GM12878 (cell line): ENCODE measurements at regions not wholly inside any gene's neighbourhood (a gene's known extent, or its start where the extent isn't known, plus 50 kb on each side); places are given as distances from the start of the nearest gene placed in this dataset.

ENCODE experiments used
- ATAC-seq: fragments of 200-7000 bp; cut with Tn5 transposase; 3 replicates; pipeline ENCODE4 v1.9.1; 2020; ENCODE audit warnings: mild to moderate bottlenecking, moderate library complexity
- BruUV-seq: library from RNA; stranded (reverse); fragments of 400-500 nt; replicated peaks from 2 replicates; lab custom pipeline; 2021; lab: Mats Ljungman, UMichigan
- CTCF ChIA-PET: fragments of 300-600 bp; sonication (Branson Sonifier 250); formaldehyde crosslinking; extraction: SDS; loops from one replicate; lab custom pipeline; 2021; ENCODE audit warnings: inconsistent platforms; lab: Yijun Ruan, JAX
- POLR2A ChIA-PET: fragments of 350-600 bp; formaldehyde crosslinking; extraction: SDS; loops from one replicate; lab custom pipeline; 2021; ENCODE audit warnings: inconsistent platforms; lab: Charles Lee
- RAD21 ChIA-PET: fragments of 300-600 bp; sonication (Branson Sonifier 250); formaldehyde crosslinking; loops from one replicate; lab custom pipeline; 2023; ENCODE audit warnings: antibody characterized with exemption; ENCODE audit not compliant: unreplicated experiment; lab: Charles Lee
- SMC1A ChIA-PET: fragments of 300-600 bp; sonication (Branson Sonifier 250); formaldehyde crosslinking; loops from one replicate; lab custom pipeline; 2023; ENCODE audit not compliant: unreplicated experiment, uncharacterized antibody; lab: Charles Lee
- DNase-seq: peaks from one replicate; pipeline ENCODE4 v3.0.0-alpha.2; 2011; ENCODE audit warnings: low read depth, low spot score
- FAIRE-seq: peaks from 3 replicates; lab custom pipeline; 2011; peaks lifted over from hg19 to GRCh38; lab: Jason Lieb, UNC
- H2AFZ ChIP-seq: 2 replicates; pipeline ENCODE4 v1.6.0; 2011; ENCODE audit warnings: low read depth, low read length, control low read depth; ENCODE audit not compliant: control insufficient read depth
- H3K27ac ChIP-seq: 2 replicates; pipeline ENCODE4 v1.5.1; 2011; ENCODE audit warnings: control low read depth; ENCODE audit not compliant: control insufficient read depth, insufficient read depth
- H3K27me3 ChIP-seq, 2 experiments: replicated peaks in 1 of 2; 2 replicates each; pipeline versions ENCODE4 v1.6.0 to v1.6.1; 2011; ENCODE audit warnings: low read length in 1 of 2; ENCODE audit not compliant: control insufficient read depth in 2 of 2, insufficient read depth in 2 of 2
- H3K36me3 ChIP-seq, 2 experiments: 2 replicates each; pipeline ENCODE4 v1.5.1; 2011; ENCODE audit warnings: low read length in 1 of 2; ENCODE audit not compliant: control insufficient read depth in 2 of 2, insufficient read depth in 2 of 2
- H3K4me1 ChIP-seq: 2 replicates; pipeline ENCODE4 v1.6.1; 2011; ENCODE audit warnings: mild to moderate bottlenecking, low read length, moderate library complexity, mixed read lengths; ENCODE audit not compliant: control insufficient read depth, insufficient read depth
- H3K4me2 ChIP-seq: 2 replicates; pipeline ENCODE4 v1.6.0; 2011; ENCODE audit warnings: control low read depth; ENCODE audit not compliant: control insufficient read depth, insufficient read depth
- H3K4me3 ChIP-seq: fragments of 200-600 bp; sonication (generic); 2 replicates; pipeline ENCODE4 v1.5.1; 2016
- H3K79me2 ChIP-seq: 2 replicates; pipeline ENCODE4 v1.6.0; 2011; ENCODE audit warnings: low read length; ENCODE audit not compliant: control insufficient read depth, insufficient read depth
- H3K9ac ChIP-seq: 2 replicates; pipeline ENCODE4 v1.8.0; 2011; ENCODE audit warnings: low read length, control low read depth, mixed read lengths; ENCODE audit not compliant: control insufficient read depth, insufficient read depth
- H3K9me3 ChIP-seq: replicated peaks from 3 replicates; pipeline ENCODE4 v1.5.1; 2011; ENCODE audit warnings: mild to moderate bottlenecking, low read length; ENCODE audit not compliant: control insufficient read depth, insufficient read depth
- H4K20me1 ChIP-seq: 2 replicates; pipeline ENCODE4 v1.6.0; 2011; ENCODE audit not compliant: control insufficient read depth, insufficient read depth
- ASH2L ChIP-seq: fragments of 300-600, 200-600 bp; sonication (generic); IDR thresholded peaks from 2 replicates; pipeline ENCODE4 v1.6.1; 2017; ENCODE audit warnings: low read depth, mild to moderate bottlenecking, borderline replicate concordance
- ATF7 ChIP-seq: fragments of 450-650 bp; IDR thresholded peaks from 2 replicates; pipeline ENCODE4 v1.6.1; 2016; ENCODE audit warnings: low read depth, mild to moderate bottlenecking
- BRCA1 ChIP-seq: IDR thresholded peaks from 2 replicates; pipeline ENCODE4 v1.6.1; 2011; ENCODE audit warnings: low read depth, low read length, improper control_type of control experiment
- CBX3 ChIP-seq: fragments of 200-600 bp; sonication (generic); IDR thresholded peaks from 2 replicates; pipeline ENCODE4 v1.6.1; 2016; ENCODE audit warnings: low read depth, borderline replicate concordance
- CHD4 ChIP-seq: fragments of 200-600 bp; sonication (generic); IDR thresholded peaks from 2 replicates; pipeline ENCODE4 v1.6.1; 2016; ENCODE audit warnings: mild to moderate bottlenecking
- SMAD5 ChIP-seq: IDR thresholded peaks from 2 replicates; pipeline ENCODE4 v1.6.1; 2016; ENCODE audit warnings: antibody characterized with exemption, low read depth
- STAT3 ChIP-seq: IDR thresholded peaks from 2 replicates; pipeline ENCODE4 v1.6.1; 2011; ENCODE audit warnings: low read depth, low read length, improper control_type of control experiment
- ZNF217 ChIP-seq: fragments of 450-650 bp; IDR thresholded peaks from 2 replicates; pipeline ENCODE4 v1.6.1; 2017; ENCODE audit warnings: antibody characterized with exemption, mild to moderate bottlenecking
- WGBS: methylation state at CpG from one replicate; pipeline ENCODE4 v1.1.6; 2016; ENCODE audit warnings: low lambda C conversion rate; ENCODE audit not compliant: insufficient replicate concordance, insufficient coverage; ENCODE audit errors: missing lambda C conversion rate; 5-methylcytosine and 5-hydroxymethylcytosine counted together
- in situ Hi-C: fragments of 300-500 bp; cut with MboI; formaldehyde crosslinking; loops from 9 replicates; pipeline ENCODE4 v1.14.3; 2018; ENCODE audit warnings: mixed read lengths
- intact Hi-C: fragments of 100-400 bp; cut with micrococcal nuclease; formaldehyde crosslinking; loops from one replicate; pipeline ENCODE4 v1.14.2; 2022; ENCODE audit not compliant: unreplicated experiment
- TF ChIP-seq, protein P1 (sequence below): fragments of 450-650 bp; IDR thresholded peaks from 2 replicates; pipeline ENCODE4 v1.6.1; 2016; ENCODE audit warnings: mild to moderate bottlenecking, moderate library complexity, borderline replicate concordance
- TF ChIP-seq, protein P2 (sequence below): fragments of 450-650 bp; IDR thresholded peaks from 2 replicates; pipeline ENCODE4 v1.6.1; 2018; ENCODE audit warnings: borderline replicate concordance, mild to moderate bottlenecking; ENCODE audit not compliant: partially characterized antibody
- TF ChIP-seq, protein P3 (sequence below): IDR thresholded peaks from 2 replicates; pipeline ENCODE4 v1.6.1; 2012; ENCODE audit warnings: improper control_type of control experiment, low read depth, low read length; ENCODE audit not compliant: insufficient replicate concordance

DNA sequence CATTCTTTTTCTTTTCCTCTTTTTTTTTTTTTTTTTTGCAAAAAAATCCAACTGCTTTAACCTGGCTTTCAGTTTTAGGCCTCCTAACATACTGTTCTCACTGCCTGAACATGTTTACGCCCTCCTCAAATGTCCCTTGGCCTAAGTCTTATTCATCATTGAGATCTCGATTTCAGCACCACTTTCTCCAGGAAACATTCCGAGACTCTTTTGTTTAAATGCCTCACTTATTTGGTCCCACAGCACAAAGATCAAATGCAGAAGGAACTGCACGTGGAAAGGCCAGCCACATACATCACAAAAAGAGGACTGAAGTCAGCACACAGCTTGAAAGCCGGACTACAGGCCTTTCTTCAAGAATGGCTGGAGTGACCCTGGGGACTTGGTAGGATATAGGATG, 79.2 kb upstream of the POMP start (continued):
- TF ChIP-seq, protein P1, sequence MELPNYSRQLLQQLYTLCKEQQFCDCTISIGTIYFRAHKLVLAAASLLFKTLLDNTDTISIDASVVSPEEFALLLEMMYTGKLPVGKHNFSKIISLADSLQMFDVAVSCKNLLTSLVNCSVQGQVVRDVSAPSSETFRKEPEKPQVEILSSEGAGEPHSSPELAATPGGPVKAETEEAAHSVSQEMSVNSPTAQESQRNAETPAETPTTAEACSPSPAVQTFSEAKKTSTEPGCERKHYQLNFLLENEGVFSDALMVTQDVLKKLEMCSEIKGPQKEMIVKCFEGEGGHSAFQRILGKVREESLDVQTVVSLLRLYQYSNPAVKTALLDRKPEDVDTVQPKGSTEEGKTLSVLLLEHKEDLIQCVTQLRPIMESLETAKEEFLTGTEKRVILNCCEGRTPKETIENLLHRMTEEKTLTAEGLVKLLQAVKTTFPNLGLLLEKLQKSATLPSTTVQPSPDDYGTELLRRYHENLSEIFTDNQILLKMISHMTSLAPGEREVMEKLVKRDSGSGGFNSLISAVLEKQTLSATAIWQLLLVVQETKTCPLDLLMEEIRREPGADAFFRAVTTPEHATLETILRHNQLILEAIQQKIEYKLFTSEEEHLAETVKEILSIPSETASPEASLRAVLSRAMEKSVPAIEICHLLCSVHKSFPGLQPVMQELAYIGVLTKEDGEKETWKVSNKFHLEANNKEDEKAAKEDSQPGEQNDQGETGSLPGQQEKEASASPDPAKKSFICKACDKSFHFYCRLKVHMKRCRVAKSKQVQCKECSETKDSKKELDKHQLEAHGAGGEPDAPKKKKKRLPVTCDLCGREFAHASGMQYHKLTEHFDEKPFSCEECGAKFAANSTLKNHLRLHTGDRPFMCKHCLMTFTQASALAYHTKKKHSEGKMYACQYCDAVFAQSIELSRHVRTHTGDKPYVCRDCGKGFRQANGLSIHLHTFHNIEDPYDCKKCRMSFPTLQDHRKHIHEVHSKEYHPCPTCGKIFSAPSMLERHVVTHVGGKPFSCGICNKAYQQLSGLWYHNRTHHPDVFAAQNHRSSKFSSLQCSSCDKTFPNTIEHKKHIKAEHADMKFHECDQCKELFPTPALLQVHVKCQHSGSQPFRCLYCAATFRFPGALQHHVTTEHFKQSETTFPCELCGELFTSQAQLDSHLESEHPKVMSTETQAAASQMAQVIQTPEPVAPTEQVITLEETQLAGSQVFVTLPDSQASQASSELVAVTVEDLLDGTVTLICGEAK: no peak
- TF ChIP-seq BRCA1 (no peak), CBX3 (no peak), CHD4 (no peak), ATF7 (no peak)
- TF ChIP-seq, all 136 proteins: peak for 0

DNA sequence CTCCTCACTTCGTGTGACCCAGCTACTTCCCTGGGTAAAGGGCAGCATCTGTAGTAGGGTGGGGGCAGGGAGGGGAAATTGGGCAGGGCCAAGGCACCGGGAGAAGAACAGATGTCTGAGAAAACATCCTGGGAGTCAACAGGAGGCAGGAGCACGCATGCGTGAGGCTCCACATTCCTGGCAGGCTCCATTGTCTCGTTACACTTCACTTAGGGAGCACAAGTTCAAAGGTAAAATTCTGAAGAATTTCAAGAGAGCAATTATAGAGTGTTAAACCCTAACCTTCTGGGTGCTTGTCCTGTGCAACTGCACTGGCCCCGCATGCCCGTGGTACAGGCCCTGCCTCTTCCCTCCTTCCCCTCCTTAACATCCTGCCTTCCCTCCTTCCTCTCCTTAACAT, 79.6 kb upstream of the POMP start:
- in situ Hi-C loops (no loop called here), intact Hi-C loops (no loop called here)
- no peak for TF ChIP-seq ZNF217
- no peak for TF ChIP-seq ASH2L
- TF ChIP-seq, protein P2, sequence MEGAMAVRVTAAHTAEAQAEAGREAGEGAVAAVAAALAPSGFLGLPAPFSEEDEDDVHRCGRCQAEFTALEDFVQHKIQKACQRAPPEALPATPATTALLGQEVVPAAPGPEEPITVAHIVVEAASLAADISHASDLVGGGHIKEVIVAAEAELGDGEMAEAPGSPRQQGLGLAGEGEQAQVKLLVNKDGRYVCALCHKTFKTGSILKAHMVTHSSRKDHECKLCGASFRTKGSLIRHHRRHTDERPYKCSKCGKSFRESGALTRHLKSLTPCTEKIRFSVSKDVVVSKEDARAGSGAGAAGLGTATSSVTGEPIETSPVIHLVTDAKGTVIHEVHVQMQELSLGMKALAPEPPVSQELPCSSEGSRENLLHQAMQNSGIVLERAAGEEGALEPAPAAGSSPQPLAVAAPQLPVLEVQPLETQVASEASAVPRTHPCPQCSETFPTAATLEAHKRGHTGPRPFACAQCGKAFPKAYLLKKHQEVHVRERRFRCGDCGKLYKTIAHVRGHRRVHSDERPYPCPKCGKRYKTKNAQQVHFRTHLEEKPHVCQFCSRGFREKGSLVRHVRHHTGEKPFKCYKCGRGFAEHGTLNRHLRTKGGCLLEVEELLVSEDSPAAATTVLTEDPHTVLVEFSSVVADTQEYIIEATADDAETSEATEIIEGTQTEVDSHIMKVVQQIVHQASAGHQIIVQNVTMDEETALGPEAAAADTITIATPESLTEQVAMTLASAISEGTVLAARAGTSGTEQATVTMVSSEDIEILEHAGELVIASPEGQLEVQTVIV: no peak
- no peak for TF ChIP-seq SMAD5
- TF ChIP-seq, protein P3, sequence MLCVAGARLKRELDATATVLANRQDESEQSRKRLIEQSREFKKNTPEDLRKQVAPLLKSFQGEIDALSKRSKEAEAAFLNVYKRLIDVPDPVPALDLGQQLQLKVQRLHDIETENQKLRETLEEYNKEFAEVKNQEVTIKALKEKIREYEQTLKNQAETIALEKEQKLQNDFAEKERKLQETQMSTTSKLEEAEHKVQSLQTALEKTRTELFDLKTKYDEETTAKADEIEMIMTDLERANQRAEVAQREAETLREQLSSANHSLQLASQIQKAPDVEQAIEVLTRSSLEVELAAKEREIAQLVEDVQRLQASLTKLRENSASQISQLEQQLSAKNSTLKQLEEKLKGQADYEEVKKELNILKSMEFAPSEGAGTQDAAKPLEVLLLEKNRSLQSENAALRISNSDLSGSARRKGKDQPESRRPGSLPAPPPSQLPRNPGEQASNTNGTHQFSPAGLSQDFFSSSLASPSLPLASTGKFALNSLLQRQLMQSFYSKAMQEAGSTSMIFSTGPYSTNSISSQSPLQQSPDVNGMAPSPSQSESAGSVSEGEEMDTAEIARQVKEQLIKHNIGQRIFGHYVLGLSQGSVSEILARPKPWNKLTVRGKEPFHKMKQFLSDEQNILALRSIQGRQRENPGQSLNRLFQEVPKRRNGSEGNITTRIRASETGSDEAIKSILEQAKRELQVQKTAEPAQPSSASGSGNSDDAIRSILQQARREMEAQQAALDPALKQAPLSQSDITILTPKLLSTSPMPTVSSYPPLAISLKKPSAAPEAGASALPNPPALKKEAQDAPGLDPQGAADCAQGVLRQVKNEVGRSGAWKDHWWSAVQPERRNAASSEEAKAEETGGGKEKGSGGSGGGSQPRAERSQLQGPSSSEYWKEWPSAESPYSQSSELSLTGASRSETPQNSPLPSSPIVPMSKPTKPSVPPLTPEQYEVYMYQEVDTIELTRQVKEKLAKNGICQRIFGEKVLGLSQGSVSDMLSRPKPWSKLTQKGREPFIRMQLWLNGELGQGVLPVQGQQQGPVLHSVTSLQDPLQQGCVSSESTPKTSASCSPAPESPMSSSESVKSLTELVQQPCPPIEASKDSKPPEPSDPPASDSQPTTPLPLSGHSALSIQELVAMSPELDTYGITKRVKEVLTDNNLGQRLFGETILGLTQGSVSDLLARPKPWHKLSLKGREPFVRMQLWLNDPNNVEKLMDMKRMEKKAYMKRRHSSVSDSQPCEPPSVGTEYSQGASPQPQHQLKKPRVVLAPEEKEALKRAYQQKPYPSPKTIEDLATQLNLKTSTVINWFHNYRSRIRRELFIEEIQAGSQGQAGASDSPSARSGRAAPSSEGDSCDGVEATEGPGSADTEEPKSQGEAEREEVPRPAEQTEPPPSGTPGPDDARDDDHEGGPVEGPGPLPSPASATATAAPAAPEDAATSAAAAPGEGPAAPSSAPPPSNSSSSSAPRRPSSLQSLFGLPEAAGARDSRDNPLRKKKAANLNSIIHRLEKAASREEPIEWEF: no peak
- no peak for TF ChIP-seq STAT3
- Histone ChIP-seq H3K4me3 (no peak overlapping the region), H3K9ac (no peak overlapping the region), H3K36me3 (no peaks in the 10 kb centered on the region), H2AFZ (no peak overlapping the region), H3K9me3 (no peaks in the 10 kb centered on the region; the same call in 2 of the 3 replicates), H3K4me1 (peaks cover 8% of the 10 kb centered on the region; the same call in 1 of the 2 replicates), H3K79me2 (no peaks in the 10 kb centered on the region), H3K27ac (no peak overlapping the region), H4K20me1 (no peaks in the 10 kb centered on the region), H3K4me2 (no peak overlapping the region), H3K27me3 (no peaks in the 10 kb centered on the region)
- no peak for DNase-seq
- BruUV-seq: no TSS peak
- no peak for ATAC-seq
- RAD21 ChIA-PET: no interaction called here
- SMC1A ChIA-PET: no interaction called here
- 57% methylated on average over 7 of the region's 7 CpGs for WGBS
- CTCF ChIA-PET: no interaction called here
- no peak for FAIRE-seq
- POLR2A ChIA-PET: interaction anchor here (0.5 kb wide), 1 partner anchor 12 kb away, joined by 3 read pairs; no protein-coding TSS in a partner anchor
